NB4 (cell line): ENCODE measurements at regions not wholly inside any gene's neighbourhood (a gene's known extent, or its start where the extent isn't known, plus 50 kb on each side); places are given as distances from the start of the nearest gene placed in this dataset.

Source experiments
- MYC ChIP-seq: IDR thresholded peaks from 2 replicates; pipeline ENCODE4 v1.6.1; 2011; ENCODE audit warnings: low read depth, low read length
- POLR2A ChIP-seq: IDR thresholded peaks from 2 replicates; pipeline ENCODE4 v1.6.1; 2011; ENCODE audit warnings: mild to moderate bottlenecking; ENCODE audit not compliant: insufficient read length; ENCODE audit errors: extremely low read depth
- TF ChIP-seq, protein P1 (sequence below): IDR thresholded peaks from one replicate; pipeline ENCODE4 v1.5.1; 2012; ENCODE audit warnings: low read depth, low read length

DNA sequence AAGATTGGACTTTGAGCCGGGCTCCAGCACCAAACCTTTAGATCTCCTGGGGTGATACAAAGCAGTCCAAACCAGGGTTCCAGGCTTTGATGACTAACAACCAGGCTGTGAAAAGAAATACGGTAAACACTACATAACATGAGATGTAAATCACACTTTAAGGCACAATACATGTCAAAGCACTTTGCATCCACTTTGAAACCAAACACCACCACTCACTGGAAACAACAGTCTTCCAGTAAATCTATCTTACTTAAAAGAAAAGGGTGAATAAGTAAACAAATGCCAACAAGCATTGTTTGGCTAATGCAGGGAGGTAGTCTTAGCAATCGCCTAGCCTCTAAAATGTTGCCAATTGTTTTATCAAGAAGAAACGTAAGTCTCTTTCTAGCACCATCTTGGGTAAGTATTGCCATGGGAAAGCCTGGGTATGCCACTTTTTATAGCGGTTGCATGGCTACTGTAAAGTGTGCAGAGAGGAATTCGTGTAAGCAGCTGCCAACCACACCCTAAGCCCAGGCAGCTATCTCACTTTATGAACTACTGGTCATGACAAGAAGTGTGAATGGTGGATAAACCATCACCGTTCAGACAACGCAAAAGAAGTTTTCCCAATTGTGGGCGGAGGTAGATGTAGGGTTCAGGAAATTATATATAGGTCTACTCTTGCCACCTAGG is 267.4 kb upstream of the PSMD7 start:
- TF ChIP-seq, protein P1, sequence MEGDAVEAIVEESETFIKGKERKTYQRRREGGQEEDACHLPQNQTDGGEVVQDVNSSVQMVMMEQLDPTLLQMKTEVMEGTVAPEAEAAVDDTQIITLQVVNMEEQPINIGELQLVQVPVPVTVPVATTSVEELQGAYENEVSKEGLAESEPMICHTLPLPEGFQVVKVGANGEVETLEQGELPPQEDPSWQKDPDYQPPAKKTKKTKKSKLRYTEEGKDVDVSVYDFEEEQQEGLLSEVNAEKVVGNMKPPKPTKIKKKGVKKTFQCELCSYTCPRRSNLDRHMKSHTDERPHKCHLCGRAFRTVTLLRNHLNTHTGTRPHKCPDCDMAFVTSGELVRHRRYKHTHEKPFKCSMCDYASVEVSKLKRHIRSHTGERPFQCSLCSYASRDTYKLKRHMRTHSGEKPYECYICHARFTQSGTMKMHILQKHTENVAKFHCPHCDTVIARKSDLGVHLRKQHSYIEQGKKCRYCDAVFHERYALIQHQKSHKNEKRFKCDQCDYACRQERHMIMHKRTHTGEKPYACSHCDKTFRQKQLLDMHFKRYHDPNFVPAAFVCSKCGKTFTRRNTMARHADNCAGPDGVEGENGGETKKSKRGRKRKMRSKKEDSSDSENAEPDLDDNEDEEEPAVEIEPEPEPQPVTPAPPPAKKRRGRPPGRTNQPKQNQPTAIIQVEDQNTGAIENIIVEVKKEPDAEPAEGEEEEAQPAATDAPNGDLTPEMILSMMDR: no peak
- TF ChIP-seq POLR2A (no peak), MYC (no peak)
